Chondrocyte (in vitro differentiated cells): ENCODE measurements at regions not wholly inside any gene's neighbourhood (a gene's known extent, or its start where the extent isn't known, plus 50 kb on each side); places are given as distances from the start of the nearest gene placed in this dataset.

Experiments used
- DNase-seq: peaks from one replicate; pipeline ENCODE4 v3.0.0; 2021; ENCODE audit warnings: mixed read lengths, low spot score
- H3K27ac Mint-ChIP-seq: one replicate; pipeline ENCODE4 v1.8.0; 2021; ENCODE audit warnings: mild to moderate bottlenecking, moderate library complexity, mixed read lengths; ENCODE audit not compliant: unreplicated experiment
- H3K27me3 Mint-ChIP-seq: 2 replicates; pipeline ENCODE4 v1.8.0; 2021; ENCODE audit warnings: low read depth, mixed read lengths
- H3K36me3 Mint-ChIP-seq: 2 replicates; pipeline ENCODE4 v1.8.0; 2021; ENCODE audit warnings: low read depth, mixed read lengths
- H3K4me1 Mint-ChIP-seq: 2 replicates; pipeline ENCODE4 v1.8.0; 2021; ENCODE audit warnings: low read depth, mild to moderate bottlenecking, mixed read lengths
- H3K4me3 Mint-ChIP-seq: one replicate; pipeline ENCODE4 v1.8.0; 2021; ENCODE audit warnings: mild to moderate bottlenecking, moderate library complexity, mixed read lengths; ENCODE audit not compliant: unreplicated experiment
- H3K9me3 Mint-ChIP-seq: 2 replicates; pipeline ENCODE4 v1.8.0; 2021; ENCODE audit warnings: low read depth, mixed read lengths
- TF ChIP-seq, protein P1 (sequence below): fragments of 200-600 bp; sonication (generic); IDR thresholded peaks from 2 replicates; pipeline ENCODE4 v1.5.0; 2021; ENCODE audit warnings: antibody characterized with exemption, mild to moderate bottlenecking, moderate library complexity

DNA sequence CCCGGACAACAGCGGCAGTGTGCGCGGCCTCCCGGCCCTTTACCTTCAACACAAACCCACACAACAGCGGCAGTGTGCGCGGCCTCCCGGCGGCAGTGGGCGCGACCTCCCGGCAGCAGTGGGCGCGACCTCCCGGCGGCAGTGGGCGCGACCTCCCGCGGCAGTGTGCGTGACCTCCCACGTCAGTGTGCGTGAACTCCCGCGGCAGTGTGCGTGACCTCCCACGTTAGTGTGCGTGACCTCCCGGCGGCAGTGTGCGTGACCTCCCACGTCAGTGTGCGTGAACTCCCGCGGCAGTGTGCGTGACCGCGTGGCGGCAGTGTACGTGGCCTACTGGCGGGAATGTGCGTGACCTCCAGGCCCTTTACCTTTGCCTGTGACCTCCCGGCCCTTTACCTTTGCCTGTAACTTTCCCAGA, 576.6 kb upstream of the FRG1 start:
- no peaks in the 10 kb centered on the region for H3K4me1 Mint-ChIP-seq

DNA sequence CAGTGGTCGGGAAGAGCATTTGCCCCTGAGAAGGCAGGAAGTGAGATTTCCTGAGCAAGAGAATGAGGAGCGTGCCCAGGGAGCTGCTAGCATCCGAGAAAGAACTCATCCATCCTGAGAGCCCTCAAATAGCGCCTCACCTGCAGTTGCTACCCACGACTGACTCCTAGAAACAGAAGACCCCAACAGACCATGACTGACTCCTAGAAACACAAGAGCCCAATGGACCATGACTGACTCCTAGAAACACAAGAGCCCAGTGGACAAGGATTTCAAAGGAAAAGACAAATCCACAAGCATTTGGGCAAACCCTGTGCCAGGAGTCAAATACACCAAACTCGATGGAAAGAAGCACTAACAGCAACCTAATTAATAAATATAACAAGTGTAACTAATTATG, 575.2 kb upstream of the FRG1 start:
- H3K9me3 Mint-ChIP-seq: peaks cover 15% of the 10 kb centered on the region

More for the DNA sequence above, 576.6 kb upstream of the FRG1 start:
- Mint-ChIP-seq H3K27me3 (no peaks in the 10 kb centered on the region), H3K36me3 (no peaks in the 10 kb centered on the region), H3K27ac (no peak overlapping the region), H3K9me3 (peaks cover 22% of the 10 kb centered on the region), H3K4me3 (no peak overlapping the region)
- no peak for DNase-seq
- TF ChIP-seq, protein P1, sequence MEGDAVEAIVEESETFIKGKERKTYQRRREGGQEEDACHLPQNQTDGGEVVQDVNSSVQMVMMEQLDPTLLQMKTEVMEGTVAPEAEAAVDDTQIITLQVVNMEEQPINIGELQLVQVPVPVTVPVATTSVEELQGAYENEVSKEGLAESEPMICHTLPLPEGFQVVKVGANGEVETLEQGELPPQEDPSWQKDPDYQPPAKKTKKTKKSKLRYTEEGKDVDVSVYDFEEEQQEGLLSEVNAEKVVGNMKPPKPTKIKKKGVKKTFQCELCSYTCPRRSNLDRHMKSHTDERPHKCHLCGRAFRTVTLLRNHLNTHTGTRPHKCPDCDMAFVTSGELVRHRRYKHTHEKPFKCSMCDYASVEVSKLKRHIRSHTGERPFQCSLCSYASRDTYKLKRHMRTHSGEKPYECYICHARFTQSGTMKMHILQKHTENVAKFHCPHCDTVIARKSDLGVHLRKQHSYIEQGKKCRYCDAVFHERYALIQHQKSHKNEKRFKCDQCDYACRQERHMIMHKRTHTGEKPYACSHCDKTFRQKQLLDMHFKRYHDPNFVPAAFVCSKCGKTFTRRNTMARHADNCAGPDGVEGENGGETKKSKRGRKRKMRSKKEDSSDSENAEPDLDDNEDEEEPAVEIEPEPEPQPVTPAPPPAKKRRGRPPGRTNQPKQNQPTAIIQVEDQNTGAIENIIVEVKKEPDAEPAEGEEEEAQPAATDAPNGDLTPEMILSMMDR: no peak

DNA sequence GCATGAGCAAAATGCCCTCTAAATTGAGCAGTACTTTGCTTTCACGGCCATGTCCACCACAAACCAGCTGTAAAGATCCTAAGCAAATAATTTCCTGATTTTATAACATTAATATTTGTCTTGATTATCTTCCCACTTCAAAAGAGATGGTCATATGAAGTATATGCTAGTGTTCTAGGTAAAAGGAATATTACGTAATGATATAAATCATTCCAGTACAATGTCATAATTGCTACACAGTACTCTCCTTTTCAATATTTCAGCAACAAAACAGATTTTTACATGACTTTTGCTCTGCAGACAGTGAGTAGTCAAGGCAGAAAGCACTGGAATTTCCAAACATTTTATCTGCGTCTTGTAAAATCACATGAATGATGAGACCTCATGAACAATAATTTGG, 572.8 kb upstream of the FRG1 start:
- Mint-ChIP-seq H3K27ac (no peak overlapping the region), H3K36me3 (no peaks in the 10 kb centered on the region), H3K27me3 (no peaks in the 10 kb centered on the region), H3K4me3 (no peak overlapping the region), H3K9me3 (peaks cover 18% of the 10 kb centered on the region), H3K4me1 (no peaks in the 10 kb centered on the region)
- no peak for DNase-seq
- TF ChIP-seq, protein P1: no peak

More for the DNA sequence above, 575.2 kb upstream of the FRG1 start:
- DNase-seq: no peak
- Mint-ChIP-seq H3K36me3 (no peaks in the 10 kb centered on the region), H3K27me3 (no peaks in the 10 kb centered on the region), H3K4me1 (no peaks in the 10 kb centered on the region), H3K4me3 (no peak overlapping the region), H3K27ac (no peak overlapping the region)
- TF ChIP-seq, protein P1: no peak

DNA sequence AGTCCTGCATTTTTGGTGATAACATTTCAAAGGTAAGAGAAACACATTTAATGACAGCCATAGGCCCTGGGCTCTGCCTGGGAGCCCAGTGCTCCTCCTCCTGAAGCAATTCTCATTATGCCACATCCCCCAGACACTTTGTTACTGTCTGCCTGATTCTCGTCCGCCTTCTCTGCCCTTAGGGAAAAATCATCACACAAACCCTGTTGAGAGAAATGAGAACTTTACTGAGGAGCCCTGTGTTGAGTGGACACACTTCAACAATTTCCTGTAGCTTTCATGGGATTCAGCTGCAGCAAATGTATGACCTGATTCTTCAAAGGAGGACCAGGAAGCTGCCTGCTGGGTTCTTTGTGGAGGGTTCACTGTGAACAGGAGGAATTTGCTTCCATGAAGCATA, 566.5 kb upstream of the FRG1 start:
- TF ChIP-seq, protein P1: no peak
- peaks cover 30% of the 10 kb centered on the region for H3K9me3 Mint-ChIP-seq
- DNase-seq: no peak
- H3K36me3 Mint-ChIP-seq: no peaks in the 10 kb centered on the region
- no peak overlapping the region for H3K4me3 Mint-ChIP-seq
- H3K27me3 Mint-ChIP-seq: no peaks in the 10 kb centered on the region
- no peaks in the 10 kb centered on the region for H3K4me1 Mint-ChIP-seq
- H3K27ac Mint-ChIP-seq: no peak overlapping the region

DNA sequence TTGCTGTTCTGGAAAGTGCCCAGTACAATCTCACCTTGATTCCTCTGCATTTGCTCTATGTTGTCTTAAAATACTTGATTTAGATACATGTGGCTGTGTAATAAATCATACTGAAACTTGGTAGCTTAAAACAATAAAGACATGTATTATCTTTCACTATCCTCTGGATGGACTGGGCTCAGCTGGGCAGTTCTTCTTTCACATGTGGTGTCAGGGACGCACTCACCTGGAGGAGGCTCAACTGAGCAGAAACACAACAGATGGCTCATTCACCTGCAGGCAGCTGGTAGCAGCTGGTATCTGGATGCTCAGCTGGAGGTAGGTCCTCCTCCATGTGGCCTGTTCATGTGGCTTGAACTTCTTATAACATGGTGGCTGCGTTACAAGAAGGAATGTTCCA, 563.8 kb upstream of the FRG1 start:
- no peak overlapping the region for H3K4me3 Mint-ChIP-seq

More for the DNA sequence above, 563.8 kb upstream of the FRG1 start:
- DNase-seq: no peak
- H3K4me1 Mint-ChIP-seq: no peaks in the 10 kb centered on the region
- H3K27me3 Mint-ChIP-seq: no peaks in the 10 kb centered on the region
- H3K27ac Mint-ChIP-seq: no peak overlapping the region
- no peaks in the 10 kb centered on the region for H3K36me3 Mint-ChIP-seq
- TF ChIP-seq, protein P1: no peak
- H3K9me3 Mint-ChIP-seq: peaks cover 26% of the 10 kb centered on the region
